ENCODE measurements at regions not wholly inside any gene's neighbourhood (a gene's known extent, or its start where the extent isn't known, plus 50 kb on each side); places are given as distances from the start of the nearest gene placed in this dataset.
"Not testable (repeated sequence)": the region's sequence is repeated elsewhere in the genome, so short reads cannot be mapped to it uniquely, and the experiment has no call there.

GRCh38 chr3:20747741-20748140 lies 561.7 kb upstream of the SGO1 start:
- Histone ChIP-seq H3K4me3 (ENCODE audit: insufficient read depth, low read depth, low read length, poor library complexity, severe bottlenecking) (no peak overlapping the region), H3K27me3 (replicated peaks; ENCODE audit: control insufficient read depth, insufficient read depth, low read length, poor library complexity, severe bottlenecking) (no peaks in the 10 kb centered on the region), H3K27ac (ENCODE audit: insufficient read depth, low read length, poor library complexity, severe bottlenecking) (no peak overlapping the region), H3K9me3 (ENCODE audit: control insufficient read depth, low read length) (no peaks in the 10 kb centered on the region), H3K4me1 (ENCODE audit: control insufficient read depth, insufficient read depth, low read length, poor library complexity, severe bottlenecking) (no peaks in the 10 kb centered on the region), H3K36me3 (ENCODE audit: control insufficient read depth, insufficient read depth, low read length) (no peaks in the 10 kb centered on the region)
- no peak for DNase-seq

- H3K36me3 ChIP-seq (ENCODE audit: control insufficient read depth, insufficient read depth, low read length): no peaks in the 10 kb centered on the region
- no peaks in the 10 kb centered on the region for H3K27me3 ChIP-seq (replicated peaks; ENCODE audit: control insufficient read depth, insufficient read depth, low read length, poor library complexity, severe bottlenecking)
- no peak overlapping the region for H3K27ac ChIP-seq (ENCODE audit: insufficient read depth, low read length, poor library complexity, severe bottlenecking)
- H3K4me3 ChIP-seq (ENCODE audit: insufficient read depth, low read depth, low read length, poor library complexity, severe bottlenecking): no peak overlapping the region
- H3K4me1 ChIP-seq (ENCODE audit: control insufficient read depth, insufficient read depth, low read length, poor library complexity, severe bottlenecking): no peaks in the 10 kb centered on the region
- no peak for DNase-seq
- no peaks in the 10 kb centered on the region for H3K9me3 ChIP-seq (ENCODE audit: control insufficient read depth, low read length)
Measured at GRCh38 chr3:20743553-20744321, 557.7 kb upstream of the SGO1 start.

GRCh38 chr3:20742903-20743552 lies 557.0 kb upstream of the SGO1 start:
- no peak for DNase-seq
- H3K4me1 ChIP-seq (ENCODE audit: control insufficient read depth, insufficient read depth, low read length, poor library complexity, severe bottlenecking): no peaks in the 10 kb centered on the region
- no peaks in the 10 kb centered on the region for H3K36me3 ChIP-seq (ENCODE audit: control insufficient read depth, insufficient read depth, low read length)
- no peak overlapping the region for H3K4me3 ChIP-seq (ENCODE audit: insufficient read depth, low read depth, low read length, poor library complexity, severe bottlenecking)
- H3K27ac ChIP-seq (ENCODE audit: insufficient read depth, low read length, poor library complexity, severe bottlenecking): no peak overlapping the region
- H3K27me3 ChIP-seq (replicated peaks; ENCODE audit: control insufficient read depth, insufficient read depth, low read length, poor library complexity, severe bottlenecking): no peaks in the 10 kb centered on the region
- H3K9me3 ChIP-seq (ENCODE audit: control insufficient read depth, low read length): no peaks in the 10 kb centered on the region

GRCh38 chr3:20741381-20741780 lies 555.4 kb upstream of the SGO1 start:
- Histone ChIP-seq H3K27ac (ENCODE audit: insufficient read depth, low read length, poor library complexity, severe bottlenecking) (no peak overlapping the region), H3K4me3 (ENCODE audit: insufficient read depth, low read depth, low read length, poor library complexity, severe bottlenecking) (no peak overlapping the region), H3K4me1 (ENCODE audit: control insufficient read depth, insufficient read depth, low read length, poor library complexity, severe bottlenecking) (no peaks in the 10 kb centered on the region), H3K27me3 (replicated peaks; ENCODE audit: control insufficient read depth, insufficient read depth, low read length, poor library complexity, severe bottlenecking) (no peaks in the 10 kb centered on the region), H3K36me3 (ENCODE audit: control insufficient read depth, insufficient read depth, low read length) (no peaks in the 10 kb centered on the region), H3K9me3 (ENCODE audit: control insufficient read depth, low read length) (no peaks in the 10 kb centered on the region)
- no peak for DNase-seq

GRCh38 chr3:20739814-20740213 lies 553.8 kb upstream of the SGO1 start:
- no peaks in the 10 kb centered on the region for H3K9me3 ChIP-seq (ENCODE audit: control insufficient read depth, low read length)
- no peak overlapping the region for H3K27ac ChIP-seq (ENCODE audit: insufficient read depth, low read length, poor library complexity, severe bottlenecking)
- H3K27me3 ChIP-seq (replicated peaks; ENCODE audit: control insufficient read depth, insufficient read depth, low read length, poor library complexity, severe bottlenecking): no peaks in the 10 kb centered on the region
- no peak overlapping the region for H3K4me3 ChIP-seq (ENCODE audit: insufficient read depth, low read depth, low read length, poor library complexity, severe bottlenecking)
- no peaks in the 10 kb centered on the region for H3K36me3 ChIP-seq (ENCODE audit: control insufficient read depth, insufficient read depth, low read length)
- DNase-seq: no peak
- H3K4me1 ChIP-seq (ENCODE audit: control insufficient read depth, insufficient read depth, low read length, poor library complexity, severe bottlenecking): no peaks in the 10 kb centered on the region

GRCh38 chr3:20736287-20736852 lies 550.4 kb upstream of the SGO1 start:
- Histone ChIP-seq H3K4me1 (ENCODE audit: control insufficient read depth, insufficient read depth, low read length, poor library complexity, severe bottlenecking) (no peaks in the 10 kb centered on the region), H3K4me3 (ENCODE audit: insufficient read depth, low read depth, low read length, poor library complexity, severe bottlenecking) (no peak overlapping the region), H3K9me3 (ENCODE audit: control insufficient read depth, low read length) (no peaks in the 10 kb centered on the region), H3K36me3 (ENCODE audit: control insufficient read depth, insufficient read depth, low read length) (no peaks in the 10 kb centered on the region), H3K27ac (ENCODE audit: insufficient read depth, low read length, poor library complexity, severe bottlenecking) (no peak overlapping the region), H3K27me3 (replicated peaks; ENCODE audit: control insufficient read depth, insufficient read depth, low read length, poor library complexity, severe bottlenecking) (no peaks in the 10 kb centered on the region)
- no peak for DNase-seq

GRCh38 chr3:20729185-20729584 lies 543.2 kb upstream of the SGO1 start:
- Histone ChIP-seq H3K4me1 (ENCODE audit: control insufficient read depth, insufficient read depth, low read length, poor library complexity, severe bottlenecking) (no peaks in the 10 kb centered on the region), H3K4me3 (ENCODE audit: insufficient read depth, low read depth, low read length, poor library complexity, severe bottlenecking) (no peak overlapping the region), H3K9me3 (ENCODE audit: control insufficient read depth, low read length) (no peaks in the 10 kb centered on the region), H3K27me3 (replicated peaks; ENCODE audit: control insufficient read depth, insufficient read depth, low read length, poor library complexity, severe bottlenecking) (no peaks in the 10 kb centered on the region), H3K36me3 (ENCODE audit: control insufficient read depth, insufficient read depth, low read length) (no peaks in the 10 kb centered on the region), H3K27ac (ENCODE audit: insufficient read depth, low read length, poor library complexity, severe bottlenecking) (no peak overlapping the region)
- no peak for DNase-seq

GRCh38 chr3:20726786-20727185 lies 540.8 kb upstream of the SGO1 start:
- H3K4me3 ChIP-seq (ENCODE audit: insufficient read depth, low read depth, low read length, poor library complexity, severe bottlenecking): no peak overlapping the region
- no peaks in the 10 kb centered on the region for H3K27me3 ChIP-seq (replicated peaks; ENCODE audit: control insufficient read depth, insufficient read depth, low read length, poor library complexity, severe bottlenecking)
- DNase-seq: no peak
- no peak overlapping the region for H3K27ac ChIP-seq (ENCODE audit: insufficient read depth, low read length, poor library complexity, severe bottlenecking)
- no peaks in the 10 kb centered on the region for H3K9me3 ChIP-seq (ENCODE audit: control insufficient read depth, low read length)
- no peaks in the 10 kb centered on the region for H3K36me3 ChIP-seq (ENCODE audit: control insufficient read depth, insufficient read depth, low read length)
- no peaks in the 10 kb centered on the region for H3K4me1 ChIP-seq (ENCODE audit: control insufficient read depth, insufficient read depth, low read length, poor library complexity, severe bottlenecking)

- no peak overlapping the region for H3K27ac ChIP-seq (ENCODE audit: insufficient read depth, low read length, poor library complexity, severe bottlenecking)
- no peaks in the 10 kb centered on the region for H3K9me3 ChIP-seq (ENCODE audit: control insufficient read depth, low read length)
- DNase-seq: no peak
- no peaks in the 10 kb centered on the region for H3K4me1 ChIP-seq (ENCODE audit: control insufficient read depth, insufficient read depth, low read length, poor library complexity, severe bottlenecking)
- H3K27me3 ChIP-seq (replicated peaks; ENCODE audit: control insufficient read depth, insufficient read depth, low read length, poor library complexity, severe bottlenecking): no peaks in the 10 kb centered on the region
- H3K36me3 ChIP-seq (ENCODE audit: control insufficient read depth, insufficient read depth, low read length): no peaks in the 10 kb centered on the region
- H3K4me3 ChIP-seq (ENCODE audit: insufficient read depth, low read depth, low read length, poor library complexity, severe bottlenecking): no peak overlapping the region
Measured at GRCh38 chr3:20724241-20724640, 538.2 kb upstream of the SGO1 start.

GRCh38 chr3:20716425-20716824 lies 530.4 kb upstream of the SGO1 start:
- DNase-seq; H3K4me1 ChIP-seq (ENCODE audit: control insufficient read depth, insufficient read depth, low read length, poor library complexity, severe bottlenecking); H3K9me3 ChIP-seq (ENCODE audit: control insufficient read depth, low read length); H3K27me3 ChIP-seq (replicated peaks; ENCODE audit: control insufficient read depth, insufficient read depth, low read length, poor library complexity, severe bottlenecking); H3K27ac ChIP-seq (ENCODE audit: insufficient read depth, low read length, poor library complexity, severe bottlenecking); H3K4me3 ChIP-seq (ENCODE audit: insufficient read depth, low read depth, low read length, poor library complexity, severe bottlenecking); H3K36me3 ChIP-seq (ENCODE audit: control insufficient read depth, insufficient read depth, low read length): not testable (repeated sequence)

Data from effector memory CD4-positive, alpha-beta T cell (primary cell).